Activated CD4-positive, alpha-beta T cell treated with anti-CD3 and anti-CD28 coated beads, Interleukin-2, amount 50 U/mL, for 24 hours (primary cell): ENCODE measurements at regions not wholly inside any gene's neighbourhood (a gene's known extent, or its start where the extent isn't known, plus 50 kb on each side); places are given as distances from the start of the nearest gene placed in this dataset.
"Not testable (repeated sequence)": the region's sequence is repeated elsewhere in the genome, so short reads cannot be mapped to it uniquely, and the experiment has no call there.

Source experiments
- DNase-seq, 2 donors: peaks; one replicate each; pipeline ENCODE4 v3.0.0-alpha.2; 2020; ENCODE audit warnings: low read depth in 1 of 2, low spot score in 1 of 2

DNA sequence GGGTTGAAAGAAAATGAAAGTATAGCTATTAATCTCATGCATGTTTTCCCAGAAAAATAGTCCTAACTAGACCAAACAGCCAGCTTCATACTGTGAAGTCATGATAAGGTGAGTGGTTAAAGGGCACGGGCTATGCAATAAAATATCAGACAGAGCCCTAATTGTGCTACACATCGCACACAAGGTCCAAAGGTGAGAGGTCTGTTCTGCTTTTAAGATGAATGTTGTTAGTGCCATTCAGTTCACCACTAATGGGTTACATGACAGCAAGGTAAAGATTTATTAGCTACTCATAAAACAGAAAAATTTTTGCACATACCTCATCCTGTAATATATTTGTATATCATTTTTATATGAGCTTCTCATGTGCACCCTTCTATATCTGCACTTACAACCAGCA lies 105.0 kb upstream of the STK17B start:
- no peak for DNase-seq

DNA sequence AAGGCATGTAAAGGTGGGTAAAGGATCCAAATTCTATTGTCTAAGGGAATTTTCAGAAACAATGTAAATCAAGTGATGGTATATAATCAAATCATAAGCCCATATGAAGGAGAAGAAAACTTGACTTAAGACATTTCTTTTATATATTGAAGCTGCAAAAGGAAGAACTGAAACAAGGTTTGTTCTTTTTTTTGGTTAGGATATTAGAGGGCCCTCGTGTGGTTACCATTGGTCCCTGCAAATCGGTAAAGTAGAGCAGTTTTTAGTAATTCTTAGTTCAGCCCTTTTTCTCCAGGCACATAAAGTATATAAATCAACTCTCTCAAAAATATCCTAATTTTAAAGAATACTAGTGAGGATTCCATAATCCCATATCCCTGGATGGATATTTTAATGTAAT lies 105.6 kb upstream of the STK17B start:
- no peak for DNase-seq

GRCh38 chr2:196278491-196278911 lies 107.1 kb upstream of the STK17B start:
- peak in 1 of 2 donors; percentile 40 for DNase-seq

GRCh38 chr2:196279541-196279940 lies 108.2 kb upstream of the STK17B start:
- DNase-seq, result no peak

DNA sequence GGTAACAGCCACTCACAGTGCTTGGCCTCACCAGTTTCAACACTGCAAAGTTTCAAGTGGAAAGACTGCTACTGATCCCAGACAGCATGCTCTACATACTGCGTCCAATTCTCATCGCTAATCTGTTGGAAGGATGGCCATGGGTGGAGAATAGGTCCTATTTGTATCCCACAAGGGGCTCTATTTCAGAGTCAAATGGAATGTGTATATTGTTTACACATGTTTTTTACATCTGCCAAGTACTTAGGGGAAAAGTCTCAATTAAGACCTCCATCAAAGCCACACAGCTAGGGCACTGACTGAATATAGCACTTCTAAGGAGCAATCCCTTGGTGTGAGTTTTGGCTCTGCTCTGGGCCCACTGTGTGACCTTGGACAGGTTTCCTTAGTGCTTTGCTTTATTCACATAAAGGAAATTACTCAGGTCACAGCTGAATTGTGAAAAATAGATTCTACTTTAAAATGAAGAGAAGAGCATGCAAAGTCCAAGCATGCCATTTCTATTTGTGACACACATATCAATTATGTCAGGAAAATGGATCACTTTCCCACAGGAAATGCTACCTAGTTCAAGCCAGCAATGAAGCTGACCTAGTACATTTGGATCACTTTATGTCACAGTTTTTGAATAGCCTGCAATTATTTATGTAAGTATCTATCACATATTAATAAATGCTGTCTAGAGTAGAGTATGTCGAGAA lies 112.9 kb upstream of the STK17B start:
- DNase-seq, result no peak

DNA sequence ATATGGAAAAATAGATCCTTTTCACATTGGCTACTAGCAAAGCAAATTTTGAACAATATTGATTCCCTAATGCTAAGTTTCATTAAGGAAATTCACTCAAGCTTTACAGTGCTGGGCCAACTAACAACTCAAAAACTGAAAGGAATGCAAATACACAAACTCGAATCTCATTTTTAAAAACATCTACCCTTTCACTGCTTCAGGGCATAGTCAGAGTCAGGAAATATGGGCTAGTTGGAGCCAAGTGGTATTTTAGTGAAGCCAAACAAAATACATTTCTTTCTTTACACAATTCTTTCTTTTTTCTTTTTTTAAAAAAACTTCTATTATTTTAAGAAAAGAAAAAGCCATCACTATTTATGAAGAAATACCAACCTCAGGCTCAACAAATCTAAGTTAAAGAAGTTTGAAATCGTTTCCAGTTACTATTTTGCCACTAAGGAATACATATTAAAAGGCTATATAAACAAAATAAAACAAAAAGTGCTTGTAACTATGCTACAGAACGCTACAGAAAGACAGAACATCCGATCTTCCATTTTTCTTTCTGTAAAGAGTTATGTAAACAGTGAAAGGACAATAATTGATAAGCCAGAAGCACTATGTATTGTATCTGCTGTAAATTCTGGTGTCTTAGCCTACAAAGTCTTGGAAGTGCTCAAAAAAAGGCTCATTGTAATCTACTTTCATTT lies 113.6 kb upstream of the STK17B start:
- no peak for DNase-seq

- no peak for DNase-seq
Observed at GRCh38 chr2:196286821-196287220, 115.4 kb upstream of the STK17B start.

GRCh38 chr2:196287523-196287922 lies 116.1 kb upstream of the STK17B start:
- DNase-seq, result no peak

DNA sequence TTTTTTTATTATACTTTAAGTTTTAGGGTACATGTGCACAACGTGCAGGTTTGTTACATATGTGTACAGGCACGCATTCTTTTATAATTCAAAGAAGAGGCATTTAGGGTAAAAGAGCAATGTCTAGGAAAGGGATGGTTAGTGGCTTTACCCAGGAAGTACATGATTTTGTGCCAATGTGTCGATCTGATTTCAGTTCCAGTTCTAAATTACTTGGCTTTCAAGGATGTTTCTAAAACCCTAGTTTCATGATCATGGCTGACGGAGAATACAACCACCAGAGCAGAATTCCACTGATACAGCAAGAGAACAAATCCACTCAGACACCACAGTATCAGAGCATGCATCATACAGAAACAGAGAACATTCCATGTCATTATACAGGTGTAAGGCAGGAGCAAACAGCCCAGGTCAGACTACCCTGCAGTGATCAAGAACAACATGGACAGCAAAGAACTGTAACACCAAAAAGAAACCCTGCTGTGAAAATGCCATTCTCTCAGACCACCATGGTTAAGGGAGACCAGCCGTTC lies 116.7 kb upstream of the STK17B start:
- no peak for DNase-seq

GRCh38 chr2:196289000-196289399 lies 117.6 kb upstream of the STK17B start:
- no peak for DNase-seq

DNA sequence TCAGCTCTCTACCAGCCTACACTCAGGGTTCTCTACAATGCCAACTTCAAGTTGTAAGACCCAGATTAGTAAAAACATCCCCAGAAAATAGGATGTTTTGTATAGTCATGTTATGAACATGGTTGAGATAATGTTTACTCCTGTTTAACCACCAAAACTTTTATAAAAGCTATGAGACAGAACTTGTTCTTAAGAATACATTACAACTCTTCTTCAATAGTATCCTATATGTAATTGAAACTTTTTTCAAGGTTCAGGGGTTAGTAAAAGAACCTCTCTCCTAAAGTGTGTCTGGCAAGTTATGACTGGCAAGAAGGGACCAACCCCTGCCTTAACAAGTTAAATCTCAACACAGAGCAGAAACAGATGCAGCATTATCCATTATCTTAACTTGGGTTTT lies 118.8 kb upstream of the STK17B start:
- no peak for DNase-seq

DNA sequence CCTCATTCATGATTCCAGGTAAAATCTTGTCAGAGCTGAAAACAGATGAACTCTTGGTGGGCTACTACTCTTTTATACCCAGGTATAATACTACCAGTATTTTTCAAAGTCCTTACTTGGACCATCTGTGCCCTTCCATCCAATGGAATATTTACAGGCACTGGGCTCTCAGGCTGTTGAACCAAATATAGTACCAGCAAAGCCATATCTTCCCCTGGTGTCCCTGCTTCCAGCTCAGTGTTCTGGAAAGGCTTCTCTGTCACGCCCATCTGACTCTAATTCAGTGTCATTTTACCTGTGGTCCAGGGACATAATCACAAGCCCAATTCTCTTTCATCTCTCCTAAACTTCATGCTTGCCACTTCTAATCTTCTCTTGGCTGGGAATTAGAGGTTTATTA lies 119.2 kb upstream of the STK17B start:
- no peak for DNase-seq

- no peak for DNase-seq
Observed at GRCh38 chr2:196291426-196291825, 120.0 kb upstream of the STK17B start.

DNA sequence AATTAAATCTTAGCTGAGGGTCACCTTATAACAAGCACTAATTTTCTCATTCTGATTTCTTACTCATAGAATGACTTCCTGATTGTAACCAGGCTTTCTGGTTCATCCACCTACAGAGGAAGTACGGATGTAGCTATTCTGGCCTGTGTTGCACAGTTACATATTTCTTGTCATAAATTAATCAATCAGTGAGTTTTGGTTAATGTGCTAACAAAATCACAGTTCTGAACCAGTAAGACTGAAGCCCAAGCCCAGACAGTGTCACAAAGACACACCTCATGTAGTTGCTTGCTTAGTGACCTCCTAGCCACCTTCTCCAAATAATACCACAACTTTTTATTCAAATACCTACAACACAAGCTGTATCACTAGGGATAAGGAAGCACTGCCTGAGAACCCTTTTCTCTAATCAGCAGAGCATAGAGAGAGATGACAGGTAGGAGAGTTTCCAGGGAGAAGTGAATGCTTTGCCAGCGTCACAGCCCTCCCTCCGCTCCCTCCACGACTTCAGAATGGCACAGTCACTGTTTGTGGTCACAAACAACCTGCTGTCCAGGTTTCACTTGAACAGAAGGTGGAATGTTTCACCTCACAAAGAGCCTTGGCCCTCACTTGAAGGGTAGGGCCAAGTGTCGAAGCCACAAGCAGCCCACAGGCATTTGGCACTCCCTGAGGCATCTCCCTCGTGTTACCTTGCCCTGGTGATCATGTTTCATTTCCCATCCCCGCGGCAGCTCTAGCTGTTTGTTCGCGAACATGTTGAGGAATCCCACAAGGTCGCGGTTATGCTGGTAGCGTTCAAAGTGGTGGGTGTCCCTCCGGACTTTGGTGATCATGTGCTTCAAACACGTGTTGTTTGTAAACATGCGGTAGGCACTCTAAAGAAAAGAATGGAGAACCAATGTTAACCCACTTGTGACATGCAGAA lies 120.8 kb upstream of the STK17B start:
- no peak for DNase-seq

DNA sequence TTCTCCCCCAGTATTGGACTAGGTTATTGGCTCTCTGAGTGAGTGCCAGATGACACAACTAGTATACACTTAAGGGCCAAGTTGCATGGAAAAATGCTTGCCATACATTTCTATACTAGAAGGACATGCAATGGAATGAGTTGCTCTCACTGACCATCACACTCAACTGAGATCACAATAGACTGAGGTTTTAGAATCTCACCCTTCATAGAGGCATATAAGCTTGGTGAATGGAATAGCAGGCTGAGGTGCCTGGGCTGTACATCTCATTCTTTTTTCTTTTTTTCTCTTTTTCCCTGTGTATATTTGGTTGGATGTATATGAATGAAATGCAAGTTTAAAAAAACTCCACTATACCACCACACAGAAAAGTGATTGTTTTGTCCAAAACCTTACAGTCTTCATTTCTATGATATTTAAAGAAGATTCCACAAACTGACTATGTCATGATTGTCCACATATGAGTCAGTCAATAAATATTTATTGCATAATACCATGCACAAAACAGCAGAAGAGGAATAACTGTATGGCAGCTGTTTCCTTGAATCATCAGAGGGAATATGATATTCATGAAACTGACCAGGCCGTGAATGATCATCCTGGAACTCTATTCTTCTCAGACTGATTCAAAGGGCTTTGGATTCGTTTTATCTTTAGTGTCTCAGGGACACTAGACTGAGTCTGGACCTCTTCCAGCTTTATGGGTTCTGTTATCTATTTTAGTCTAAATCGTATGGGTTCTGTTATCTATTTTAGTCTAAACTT lies 122.6 kb upstream of the STK17B start:
- no peak for DNase-seq

GRCh38 chr2:196294516-196294909 lies 123.1 kb upstream of the STK17B start:
- no peak for DNase-seq

- no peak for DNase-seq
Observed at GRCh38 chr2:196295005-196295404, 123.6 kb upstream of the STK17B start.

DNA sequence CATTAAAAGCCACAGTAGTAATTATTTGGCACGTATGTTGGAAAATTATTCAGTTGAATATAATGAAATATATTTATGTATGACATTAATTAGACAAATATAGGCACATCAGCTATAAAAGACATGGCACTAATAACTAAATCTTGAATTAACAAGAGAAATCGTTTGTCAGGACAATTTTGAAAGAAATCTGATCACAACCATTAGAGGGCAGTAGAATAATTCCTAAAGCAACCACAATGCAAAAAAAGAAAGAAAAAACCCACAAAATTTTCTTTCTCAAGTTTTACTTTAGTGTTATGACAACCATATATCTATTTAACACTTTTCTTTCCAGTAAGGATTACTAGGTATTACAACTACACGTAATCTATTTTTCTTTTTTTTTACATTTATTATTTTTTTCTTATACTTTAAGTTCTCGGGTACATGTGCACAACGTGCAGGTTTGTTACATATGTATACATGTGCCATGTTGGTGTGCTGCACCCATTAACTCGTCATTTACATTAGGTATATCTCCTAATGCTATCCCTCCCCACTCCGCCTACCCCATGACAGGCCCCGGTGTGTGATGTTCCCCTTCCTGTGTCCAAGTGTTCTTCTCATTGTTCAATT lies 126.8 kb upstream of the STK17B start:
- DNase-seq, result not testable (repeated sequence)

DNA sequence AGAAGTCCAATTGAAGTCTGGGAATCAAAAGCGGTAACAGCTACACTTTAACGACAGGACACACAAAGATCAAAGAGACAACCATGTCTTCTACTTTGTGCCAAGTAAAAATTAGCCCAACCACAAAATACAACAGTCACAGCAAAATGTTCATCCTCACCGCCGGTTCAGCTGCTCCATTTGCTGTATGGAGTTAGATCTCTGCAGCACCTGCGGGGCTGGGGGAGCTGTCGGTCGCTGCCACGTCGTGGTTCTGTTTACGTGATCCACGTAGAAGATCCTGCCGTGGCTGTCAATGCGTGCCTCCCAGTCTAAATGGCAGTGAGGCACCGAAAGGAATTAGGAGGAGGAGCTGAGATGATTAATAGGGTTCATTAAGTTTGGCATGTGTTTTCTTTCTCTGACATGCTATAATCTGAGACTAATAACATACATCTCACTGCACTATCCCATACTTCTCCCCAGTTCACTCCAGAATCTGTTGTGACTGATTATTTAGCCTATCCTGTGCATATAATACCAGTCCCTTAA lies 136.5 kb upstream of the STK17B start:
- no peak for DNase-seq

DNA sequence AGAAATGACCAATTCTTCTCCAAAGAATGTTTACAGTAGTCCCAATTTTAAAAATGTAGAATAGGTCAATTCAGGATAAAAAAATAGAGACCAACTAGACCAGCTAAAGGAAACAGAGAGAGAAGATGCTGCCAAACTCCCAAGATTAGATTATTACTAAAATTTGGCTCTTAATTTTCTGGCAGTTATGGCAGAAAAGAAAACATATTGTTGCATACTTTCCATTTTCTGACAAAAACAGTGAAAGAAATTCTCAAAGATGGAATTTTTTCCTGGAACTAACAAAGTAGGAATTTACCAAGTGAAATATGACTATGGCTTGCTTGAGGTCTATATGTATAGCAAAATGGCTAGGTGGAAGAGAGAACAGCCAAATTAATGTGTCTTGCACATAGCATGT lies 138.3 kb upstream of the STK17B start:
- DNase-seq, result no peak
